Loucy (cell line): ENCODE measurements at regions not wholly inside any gene's neighbourhood (a gene's known extent, or its start where the extent isn't known, plus 50 kb on each side); places are given as distances from the start of the nearest gene placed in this dataset.

ENCODE experiments used
- CTCF ChIP-seq: fragments of 200-600 bp; sonication (generic); conservative IDR thresholded peaks from 2 replicates; pipeline ENCODE4 v1.5.1; 2014; ENCODE audit warnings: mild to moderate bottlenecking, antibody characterized with exemption, low read length
- EZH2phosphoT487 ChIP-seq: fragments of 200-600 bp; IDR thresholded peaks from 2 replicates; pipeline ENCODE4 v1.6.1; 2018; ENCODE audit warnings: antibody characterized with exemption, mild to moderate bottlenecking, moderate library complexity, borderline replicate concordance

GRCh38 chr14:39555749-39556148 is 123.5 kb upstream of the FBXO33 start:
- no peak for TF ChIP-seq CTCF
- TF ChIP-seq EZH2phosphoT487: no peak
